ENCODE measurements at regions not wholly inside any gene's neighbourhood (a gene's known extent, or its start where the extent isn't known, plus 50 kb on each side); places are given as distances from the start of the nearest gene placed in this dataset.
A peak's percentile ranks its signal among the peaks of the same experiment; 100 is the strongest.
"Not testable (repeated sequence)": the region's sequence is repeated elsewhere in the genome, so short reads cannot be mapped to it uniquely, and the experiment has no call there.

DNA sequence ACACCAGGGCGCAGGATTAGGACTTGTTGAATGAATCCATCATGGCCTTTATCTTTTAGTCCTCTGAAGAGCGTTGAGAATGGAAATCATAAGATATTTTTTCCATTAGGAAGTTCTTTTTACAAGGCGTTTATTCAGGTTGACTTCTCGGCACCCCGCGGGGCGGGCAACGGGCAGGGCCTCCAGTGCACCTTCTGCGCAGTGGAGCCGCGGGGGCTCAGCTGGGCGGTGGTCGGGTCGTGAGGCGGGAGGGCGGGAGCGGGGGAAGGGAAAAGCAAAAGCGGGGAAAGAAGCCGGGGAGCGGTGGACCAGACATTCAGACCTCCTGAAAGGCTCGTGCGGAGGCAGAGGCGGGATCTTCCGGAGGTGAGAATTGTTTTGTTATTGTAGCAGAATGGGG, 258.3 kb upstream of the NOTCH2NLA start:
- H3K36me3 Mint-ChIP-seq (ENCODE audit: low read depth); H3K79me2 ChIP-seq (replicated peaks; ENCODE audit: insufficient read depth); H3K27me3 Mint-ChIP-seq (ENCODE audit: insufficient read depth, low read depth, poor library complexity); H3K27me3 ChIP-seq (ENCODE audit: insufficient read depth); H3K4me1 Mint-ChIP-seq; H2AFZ ChIP-seq; H3F3A ChIP-seq (replicated peaks; ENCODE audit: low read depth); H3K27ac ChIP-seq (ENCODE audit: low read depth); H3K36me3 ChIP-seq (ENCODE audit: insufficient read depth); H3K27ac Mint-ChIP-seq; H3K9me2 ChIP-seq (ENCODE audit: insufficient read depth); H3K4me1 ChIP-seq (ENCODE audit: insufficient read depth); H3K9me3 Mint-ChIP-seq; H3K4me3 Mint-ChIP-seq; DNase-seq (ENCODE audit: low spot score); H4K20me1 ChIP-seq (replicated peaks; ENCODE audit: insufficient read depth): not testable (repeated sequence)
- Histone ChIP-seq H3K4me2 (peak overlapping the region; percentile 60; the same call in 1 of the 2 replicates), H3K4me3 (peak overlapping the region; percentile 48; the same call in 1 of the 2 replicates)
- ATAC-seq, result peak; percentile 20

DNA sequence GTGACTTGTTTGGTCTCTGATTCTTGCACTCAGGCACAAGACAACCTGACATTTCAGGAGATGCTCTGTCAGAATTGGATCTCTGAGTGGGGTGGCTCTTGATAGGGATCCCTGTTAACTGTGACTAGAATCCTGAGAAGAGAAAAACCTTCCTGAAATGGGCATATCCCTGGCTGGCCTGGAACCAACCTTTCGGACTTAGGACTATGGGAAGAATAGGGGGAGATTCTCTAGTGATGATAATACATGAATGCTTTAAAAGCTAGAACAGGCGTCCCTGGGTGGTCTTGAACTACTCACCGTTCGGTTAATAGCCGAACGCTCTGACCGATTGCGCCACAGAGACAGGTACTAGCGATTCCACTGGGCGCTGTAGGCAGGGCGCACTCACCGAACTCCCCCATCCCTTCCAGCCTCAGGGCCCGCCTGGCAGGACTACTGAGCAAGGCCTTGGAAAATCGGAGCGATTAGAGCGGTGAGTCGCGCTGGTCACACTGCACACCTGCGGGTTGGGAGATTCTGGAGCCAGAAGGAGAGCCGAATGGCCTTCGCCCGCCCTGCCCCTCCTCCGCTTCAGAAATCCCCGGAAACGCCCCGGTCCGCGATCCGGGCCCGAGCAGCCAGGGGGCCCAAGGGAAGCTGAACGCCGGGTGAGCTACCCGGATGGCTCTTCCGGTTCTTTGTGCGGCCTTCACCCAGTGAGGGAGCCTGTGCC, 257.6 kb upstream of the NOTCH2NLA start:
- not testable (repeated sequence) for H3K79me2 ChIP-seq (replicated peaks; ENCODE audit: insufficient read depth); H4K20me1 ChIP-seq (replicated peaks; ENCODE audit: insufficient read depth); H3K9me2 ChIP-seq (ENCODE audit: insufficient read depth); H3K36me3 ChIP-seq (ENCODE audit: insufficient read depth); H3K27me3 ChIP-seq (ENCODE audit: insufficient read depth); H2AFZ ChIP-seq; H3K4me1 Mint-ChIP-seq; H3K27ac ChIP-seq (ENCODE audit: low read depth); H3K27ac Mint-ChIP-seq; H3K36me3 Mint-ChIP-seq (ENCODE audit: low read depth); H3K4me1 ChIP-seq (ENCODE audit: insufficient read depth); H3F3A ChIP-seq (replicated peaks; ENCODE audit: low read depth); H3K9me3 Mint-ChIP-seq; H3K27me3 Mint-ChIP-seq (ENCODE audit: insufficient read depth, low read depth, poor library complexity)
- peak overlapping the region; percentile 48 for H3K4me3 ChIP-seq
- ATAC-seq (peak; percentile 94), DNase-seq (ENCODE audit: low spot score) (peak; percentile 34)
- H3K4me3 Mint-ChIP-seq, result peak overlapping the region; percentile 63; the same call in 2 of the 3 replicates
- peak overlapping the region; percentile 60 for H3K4me2 ChIP-seq

DNA sequence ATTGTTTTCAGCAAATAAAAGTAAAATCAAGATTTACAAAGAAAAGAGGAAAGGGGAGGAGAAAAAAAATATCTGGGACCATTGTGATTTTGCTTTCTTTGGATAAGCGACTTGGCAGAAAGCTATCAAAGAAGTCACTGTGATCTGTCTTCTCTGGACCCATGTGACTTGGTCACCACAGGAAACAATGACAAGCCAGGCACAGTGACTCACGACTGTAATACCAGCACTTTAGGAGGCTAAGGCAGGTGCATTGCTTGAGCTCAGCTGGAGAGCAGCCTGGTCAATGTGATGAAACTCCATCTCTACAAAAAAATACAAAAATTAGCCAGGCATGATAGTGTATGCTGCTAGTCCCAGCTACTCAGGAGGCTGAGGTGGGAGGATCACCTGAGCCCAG, 255.4 kb upstream of the NOTCH2NLA start:
- not testable (repeated sequence) for DNase-seq (ENCODE audit: low spot score); H3K36me3 ChIP-seq (ENCODE audit: insufficient read depth); H2AFZ ChIP-seq; H3K4me2 ChIP-seq; H3K4me3 Mint-ChIP-seq; H3K27ac Mint-ChIP-seq; H3K4me1 Mint-ChIP-seq; H3K4me3 ChIP-seq; H3K9me2 ChIP-seq (ENCODE audit: insufficient read depth); H3K9me3 Mint-ChIP-seq; H4K20me1 ChIP-seq (replicated peaks; ENCODE audit: insufficient read depth); H3K4me1 ChIP-seq (ENCODE audit: insufficient read depth); H3K79me2 ChIP-seq (replicated peaks; ENCODE audit: insufficient read depth); H3K27me3 Mint-ChIP-seq (ENCODE audit: insufficient read depth, low read depth, poor library complexity); H3K27me3 ChIP-seq (ENCODE audit: insufficient read depth); H3F3A ChIP-seq (replicated peaks; ENCODE audit: low read depth); H3K27ac ChIP-seq (ENCODE audit: low read depth); H3K36me3 Mint-ChIP-seq (ENCODE audit: low read depth); ATAC-seq

DNA sequence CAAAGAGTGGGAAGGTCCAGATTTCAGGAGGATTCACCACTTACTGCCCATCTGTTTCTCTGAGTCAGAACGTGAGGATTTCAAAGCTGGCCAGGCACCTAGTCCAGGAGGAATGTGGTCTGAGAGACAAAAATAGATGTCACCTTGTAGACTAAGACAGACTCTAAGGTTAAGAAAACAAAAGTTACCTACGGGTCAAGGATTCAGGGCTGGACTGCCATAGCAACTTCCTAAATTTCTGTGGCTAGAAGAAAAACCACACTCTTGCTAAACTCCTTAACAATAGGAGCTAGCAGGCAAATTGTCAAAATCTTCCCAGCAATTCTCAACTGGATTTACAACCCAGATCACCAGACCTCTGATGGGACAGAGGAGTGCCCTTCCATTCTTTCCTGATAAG, 250.4 kb upstream of the NOTCH2NLA start:
- not testable (repeated sequence) for H3K27me3 Mint-ChIP-seq (ENCODE audit: insufficient read depth, low read depth, poor library complexity); H3K36me3 Mint-ChIP-seq (ENCODE audit: low read depth); H3K27ac ChIP-seq (ENCODE audit: low read depth); H2AFZ ChIP-seq; H3K9me2 ChIP-seq (ENCODE audit: insufficient read depth); H4K20me1 ChIP-seq (replicated peaks; ENCODE audit: insufficient read depth); H3K4me3 ChIP-seq; H3F3A ChIP-seq (replicated peaks; ENCODE audit: low read depth); H3K27ac Mint-ChIP-seq; H3K4me2 ChIP-seq; H3K4me1 Mint-ChIP-seq; H3K79me2 ChIP-seq (replicated peaks; ENCODE audit: insufficient read depth); H3K36me3 ChIP-seq (ENCODE audit: insufficient read depth); ATAC-seq; DNase-seq (ENCODE audit: low spot score); H3K9me3 Mint-ChIP-seq; H3K4me3 Mint-ChIP-seq; H3K4me1 ChIP-seq (ENCODE audit: insufficient read depth); H3K27me3 ChIP-seq (ENCODE audit: insufficient read depth)
